ENCODE measurements at regions not wholly inside any gene's neighbourhood (a gene's known extent, or its start where the extent isn't known, plus 50 kb on each side); places are given as distances from the start of the nearest gene placed in this dataset.

GRCh38 chr18:73381699-73382036, 513.9 kb upstream of the NETO1 start:
- TF ChIP-seq CTCF (conservative IDR thresholded peaks at IDR 0.05; ENCODE audit: low read length), result no peak
- no peak for DNase-seq (ENCODE audit: low read depth)
- H3K4me3 ChIP-seq (ENCODE audit: low read length), result no peak overlapping the region

- no peak overlapping the region for H3K4me3 ChIP-seq (ENCODE audit: low read length)
- no peak for TF ChIP-seq CTCF (conservative IDR thresholded peaks at IDR 0.05; ENCODE audit: low read length)
- DNase-seq (ENCODE audit: low read depth), result no peak
These were observed 513.4 kb upstream of the NETO1 start for GRCh38 chr18:73381016-73381698.

- DNase-seq (ENCODE audit: low read depth), result peak; percentile 17
- TF ChIP-seq CTCF (conservative IDR thresholded peaks at IDR 0.05; ENCODE audit: low read length), result no peak
- no peak overlapping the region for H3K4me3 ChIP-seq (ENCODE audit: low read length)
These were observed 498.9 kb upstream of the NETO1 start for GRCh38 chr18:73366713-73367112.

DNA sequence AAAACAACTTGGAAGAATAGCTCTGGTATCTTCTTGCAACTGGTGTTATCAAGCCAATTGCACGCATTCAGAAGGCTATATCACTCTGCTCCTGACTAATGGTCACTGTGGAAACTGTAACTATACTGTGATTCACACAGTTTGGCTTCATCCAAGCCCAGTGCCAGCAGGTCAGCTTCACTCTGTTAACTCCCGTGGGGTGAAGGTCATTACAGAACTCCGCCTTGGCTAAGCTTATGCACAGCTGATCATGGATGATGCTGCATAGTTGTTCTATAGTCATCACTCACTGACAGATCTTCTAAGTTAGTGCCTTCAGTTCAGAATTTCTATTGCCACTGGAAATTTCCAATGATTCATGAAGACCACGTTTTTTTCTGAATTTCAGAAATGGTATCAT, 497.2 kb upstream of the NETO1 start:
- DNase-seq (ENCODE audit: low read depth), result peak; percentile 44
- H3K4me3 ChIP-seq (ENCODE audit: low read length), result no peak overlapping the region
- no peak for TF ChIP-seq CTCF (conservative IDR thresholded peaks at IDR 0.05; ENCODE audit: low read length)

DNA sequence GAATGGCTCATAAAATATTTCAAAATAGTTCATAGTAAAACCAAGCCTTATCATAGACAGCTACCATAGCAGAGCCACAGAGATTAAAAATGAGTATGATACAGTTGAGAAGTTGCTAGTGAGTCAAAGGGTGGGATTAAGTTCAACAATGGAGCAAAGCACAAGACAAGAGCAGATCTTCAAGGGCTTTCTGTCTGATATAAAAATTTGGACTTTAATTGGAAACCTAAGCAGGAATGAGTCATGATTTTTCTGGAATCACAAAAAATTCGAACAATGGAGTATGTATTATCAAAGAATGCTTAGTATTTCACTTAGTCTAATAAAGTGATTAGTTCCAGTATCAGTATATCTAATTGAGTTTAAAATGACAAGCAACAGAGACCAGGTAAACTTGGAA, 487.3 kb upstream of the NETO1 start:
- no peak overlapping the region for H3K4me3 ChIP-seq (ENCODE audit: low read length)
- TF ChIP-seq CTCF (conservative IDR thresholded peaks at IDR 0.05; ENCODE audit: low read length), result no peak
- DNase-seq (ENCODE audit: low read depth), result no peak

GRCh38 chr18:73352546-73352945, 484.8 kb upstream of the NETO1 start:
- peak; percentile 20; the same call in 1 of the 2 replicates for TF ChIP-seq CTCF (conservative IDR thresholded peaks at IDR 0.05; ENCODE audit: low read length)
- DNase-seq (ENCODE audit: low read depth), result peak; percentile 5
- H3K4me3 ChIP-seq (ENCODE audit: low read length), result no peak overlapping the region

DNA sequence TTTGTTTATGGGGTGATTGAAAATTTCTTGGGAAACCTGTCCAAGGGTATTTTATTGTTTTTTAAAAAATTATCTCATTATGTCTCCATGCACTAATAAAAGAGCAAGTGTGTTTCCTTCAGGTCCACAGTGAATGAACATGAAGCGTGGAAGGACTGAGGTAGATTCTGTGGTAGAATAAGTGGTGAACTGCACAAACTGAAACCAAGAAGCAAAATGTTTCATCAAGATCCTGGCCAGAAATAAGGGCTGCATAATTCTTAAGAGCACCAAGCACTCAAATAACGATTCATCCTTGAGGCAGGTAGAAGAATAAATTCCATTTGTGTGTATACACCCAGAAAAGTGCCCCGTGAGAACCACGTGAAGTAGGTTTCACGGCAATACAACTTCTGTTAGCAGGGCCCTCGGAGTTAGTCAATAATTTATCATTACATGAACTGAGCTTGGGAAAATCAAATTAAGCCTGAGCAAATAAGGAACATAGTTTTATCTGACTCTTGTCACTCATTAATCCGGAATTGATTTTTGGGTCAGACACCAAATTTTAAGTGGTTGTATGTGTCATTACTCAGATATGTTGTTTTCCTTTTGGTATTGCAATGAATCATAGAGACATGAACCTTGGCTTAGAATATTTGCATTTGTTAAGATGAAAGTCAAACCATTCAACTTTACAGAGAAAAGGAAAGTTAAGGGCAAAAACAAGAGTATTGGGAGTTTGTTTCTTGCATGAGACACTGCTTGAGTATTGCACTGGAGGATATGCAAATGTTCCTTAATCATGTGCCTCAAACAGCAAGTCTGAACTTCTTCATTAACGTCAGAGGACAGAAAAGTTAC, 472.6 kb upstream of the NETO1 start:
- no peak for TF ChIP-seq CTCF (conservative IDR thresholded peaks at IDR 0.05; ENCODE audit: low read length)
- DNase-seq (ENCODE audit: low read depth), result peak; percentile 25
- H3K4me3 ChIP-seq (ENCODE audit: low read length), result no peak overlapping the region

Measured in AG10803 (cell line).